ENCODE measurements at regions not wholly inside any gene's neighbourhood (a gene's known extent, or its start where the extent isn't known, plus 50 kb on each side); places are given as distances from the start of the nearest gene placed in this dataset.

- no peak for TF ChIP-seq POLR2A (IDR thresholded peaks at IDR 0.05)
- TF ChIP-seq, protein P1, sequence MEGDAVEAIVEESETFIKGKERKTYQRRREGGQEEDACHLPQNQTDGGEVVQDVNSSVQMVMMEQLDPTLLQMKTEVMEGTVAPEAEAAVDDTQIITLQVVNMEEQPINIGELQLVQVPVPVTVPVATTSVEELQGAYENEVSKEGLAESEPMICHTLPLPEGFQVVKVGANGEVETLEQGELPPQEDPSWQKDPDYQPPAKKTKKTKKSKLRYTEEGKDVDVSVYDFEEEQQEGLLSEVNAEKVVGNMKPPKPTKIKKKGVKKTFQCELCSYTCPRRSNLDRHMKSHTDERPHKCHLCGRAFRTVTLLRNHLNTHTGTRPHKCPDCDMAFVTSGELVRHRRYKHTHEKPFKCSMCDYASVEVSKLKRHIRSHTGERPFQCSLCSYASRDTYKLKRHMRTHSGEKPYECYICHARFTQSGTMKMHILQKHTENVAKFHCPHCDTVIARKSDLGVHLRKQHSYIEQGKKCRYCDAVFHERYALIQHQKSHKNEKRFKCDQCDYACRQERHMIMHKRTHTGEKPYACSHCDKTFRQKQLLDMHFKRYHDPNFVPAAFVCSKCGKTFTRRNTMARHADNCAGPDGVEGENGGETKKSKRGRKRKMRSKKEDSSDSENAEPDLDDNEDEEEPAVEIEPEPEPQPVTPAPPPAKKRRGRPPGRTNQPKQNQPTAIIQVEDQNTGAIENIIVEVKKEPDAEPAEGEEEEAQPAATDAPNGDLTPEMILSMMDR (IDR thresholded peaks at IDR 0.05): no peak
These were observed 270.1 kb upstream of the FTMT start for GRCh38 chr5:121581588-121581987.

Measured in testis (tissue), 2 donors.